Stimulated activated CD8-positive, alpha-beta memory T cell treated with anti-CD3 and anti-CD28 coated beads, Interleukin-7, amount 100 ng/mL, for 48 hours (primary cell): ENCODE measurements at regions not wholly inside any gene's neighbourhood (a gene's known extent, or its start where the extent isn't known, plus 50 kb on each side); places are given as distances from the start of the nearest gene placed in this dataset.
"Not testable (repeated sequence)": the region's sequence is repeated elsewhere in the genome, so short reads cannot be mapped to it uniquely, and the experiment has no call there.

Experiments used
- DNase-seq, 2 donors: peaks; one replicate each; pipeline ENCODE4 v3.0.0-alpha.2; 2020; ENCODE audit warnings: low read depth in 1 of 2; ENCODE audit errors: extremely low read depth in 1 of 2

GRCh38 chr19:28544451-28545261 is 668.3 kb downstream of the UQCRFS1 start:
- no peak for DNase-seq

GRCh38 chr19:28543244-28543776 is 669.6 kb downstream of the UQCRFS1 start:
- no peak for DNase-seq

- no peak for DNase-seq
Observed at GRCh38 chr19:28542394-28543243, 670.3 kb downstream of the UQCRFS1 start.

- DNase-seq = no peak
Observed at GRCh38 chr19:28541602-28542393, 671.2 kb downstream of the UQCRFS1 start.

GRCh38 chr19:28541029-28541428 is 671.9 kb downstream of the UQCRFS1 start:
- DNase-seq = no peak

- DNase-seq = not testable (repeated sequence)
Observed at GRCh38 chr19:28540385-28540784, 672.6 kb downstream of the UQCRFS1 start.

- no peak for DNase-seq
Observed at GRCh38 chr19:28539759-28540158, 673.2 kb downstream of the UQCRFS1 start.

- not testable (repeated sequence) for DNase-seq
Observed at GRCh38 chr19:28538579-28538978, 674.4 kb downstream of the UQCRFS1 start.

GRCh38 chr19:28537896-28538295 is 675.1 kb downstream of the UQCRFS1 start:
- no peak for DNase-seq

GRCh38 chr19:28537079-28537478 is 675.9 kb downstream of the UQCRFS1 start:
- DNase-seq = no peak

GRCh38 chr19:28535352-28535775 is 677.6 kb downstream of the UQCRFS1 start:
- no peak for DNase-seq

- DNase-seq = no peak
Observed at GRCh38 chr19:28534766-28535351, 678.1 kb downstream of the UQCRFS1 start.

GRCh38 chr19:28532765-28533341 is 680.1 kb downstream of the UQCRFS1 start:
- no peak for DNase-seq

GRCh38 chr19:28531979-28532378 is 681.0 kb downstream of the UQCRFS1 start:
- no peak for DNase-seq

- no peak for DNase-seq
Observed at GRCh38 chr19:28530406-28531035, 682.4 kb downstream of the UQCRFS1 start.

- DNase-seq = no peak
Observed at GRCh38 chr19:28526038-28526437, 686.9 kb downstream of the UQCRFS1 start.

- DNase-seq = no peak
Observed at GRCh38 chr19:28523619-28524018, 689.3 kb downstream of the UQCRFS1 start.

GRCh38 chr19:28522545-28522922 is 690.4 kb downstream of the UQCRFS1 start:
- no peak for DNase-seq
